Adipocyte (in vitro differentiated cells): ENCODE measurements at regions not wholly inside any gene's neighbourhood (a gene's known extent, or its start where the extent isn't known, plus 50 kb on each side); places are given as distances from the start of the nearest gene placed in this dataset.

Source experiments
- DNase-seq: peaks from one replicate; pipeline ENCODE4 v3.0.0-alpha.2; 2015; ENCODE audit warnings: low read depth
- H3K27me3 ChIP-seq: replicated peaks from 2 replicates; pipeline ENCODE4 v1.7.0; 2013; ENCODE audit warnings: mild to moderate bottlenecking, low read length, moderate library complexity; ENCODE audit not compliant: control insufficient read depth, insufficient read depth
- H3K36me3 ChIP-seq: 2 replicates; pipeline ENCODE4 v1.7.0; 2013; ENCODE audit warnings: low read length, mild to moderate bottlenecking, moderate library complexity; ENCODE audit not compliant: control insufficient read depth, insufficient read depth, severe bottlenecking
- H3K4me1 ChIP-seq: 2 replicates; pipeline ENCODE4 v1.7.0; 2013; ENCODE audit warnings: mild to moderate bottlenecking, low read length, moderate library complexity; ENCODE audit not compliant: control insufficient read depth, insufficient read depth
- H3K4me3 ChIP-seq: 2 replicates; pipeline ENCODE4 v1.7.0; 2013; ENCODE audit warnings: mild to moderate bottlenecking, low read length, moderate library complexity
- H3K9ac ChIP-seq: 2 replicates; pipeline ENCODE4 v1.7.0; 2013; ENCODE audit warnings: mild to moderate bottlenecking, low read length, moderate library complexity
- H3K9me3 ChIP-seq: 2 replicates; pipeline ENCODE4 v1.7.0; 2013; ENCODE audit warnings: mild to moderate bottlenecking, low read length, moderate library complexity; ENCODE audit not compliant: control insufficient read depth

GRCh38 chr20:57901526-57901925 is 191.7 kb upstream of the PMEPA1 start:
- no peak for DNase-seq
- Histone ChIP-seq H3K36me3 (no peaks in the 10 kb centered on the region), H3K9ac (no peak overlapping the region), H3K4me1 (no peaks in the 10 kb centered on the region), H3K4me3 (no peak overlapping the region), H3K27me3 (peaks cover 52% of the 10 kb centered on the region), H3K9me3 (no peaks in the 10 kb centered on the region)

- no peaks in the 10 kb centered on the region for H3K4me1 ChIP-seq
- no peaks in the 10 kb centered on the region for H3K9me3 ChIP-seq
- H3K27me3 ChIP-seq, result peaks cover 42% of the 10 kb centered on the region
- no peak overlapping the region for H3K4me3 ChIP-seq
- no peaks in the 10 kb centered on the region for H3K36me3 ChIP-seq
- H3K9ac ChIP-seq, result no peak overlapping the region
- DNase-seq, result no peak
Observed at GRCh38 chr20:57900226-57900905, 190.6 kb upstream of the PMEPA1 start.

GRCh38 chr20:57899554-57899953 is 189.7 kb upstream of the PMEPA1 start:
- H3K4me3 ChIP-seq, result no peak overlapping the region
- H3K9me3 ChIP-seq, result no peaks in the 10 kb centered on the region
- no peaks in the 10 kb centered on the region for H3K36me3 ChIP-seq
- H3K27me3 ChIP-seq, result peaks cover 38% of the 10 kb centered on the region
- H3K4me1 ChIP-seq, result no peaks in the 10 kb centered on the region
- H3K9ac ChIP-seq, result no peak overlapping the region
- no peak for DNase-seq

GRCh38 chr20:57898332-57898731 is 188.5 kb upstream of the PMEPA1 start:
- H3K9ac ChIP-seq, result no peak overlapping the region
- no peaks in the 10 kb centered on the region for H3K4me1 ChIP-seq
- H3K36me3 ChIP-seq, result no peaks in the 10 kb centered on the region
- peaks cover 42% of the 10 kb centered on the region for H3K27me3 ChIP-seq
- H3K4me3 ChIP-seq, result no peak overlapping the region
- DNase-seq, result no peak
- H3K9me3 ChIP-seq, result no peaks in the 10 kb centered on the region

- Histone ChIP-seq H3K9me3 (no peaks in the 10 kb centered on the region), H3K4me3 (no peak overlapping the region), H3K36me3 (no peaks in the 10 kb centered on the region), H3K27me3 (peaks cover 46% of the 10 kb centered on the region), H3K4me1 (no peaks in the 10 kb centered on the region), H3K9ac (no peak overlapping the region)
- no peak for DNase-seq
Observed at GRCh38 chr20:57897891-57898290, 188.1 kb upstream of the PMEPA1 start.

GRCh38 chr20:57897156-57897874 is 187.5 kb upstream of the PMEPA1 start:
- Histone ChIP-seq H3K36me3 (no peaks in the 10 kb centered on the region), H3K9me3 (no peaks in the 10 kb centered on the region), H3K9ac (no peak overlapping the region), H3K4me3 (no peak overlapping the region), H3K4me1 (no peaks in the 10 kb centered on the region), H3K27me3 (peaks cover 51% of the 10 kb centered on the region)
- DNase-seq, result no peak

GRCh38 chr20:57896563-57896962 is 186.7 kb upstream of the PMEPA1 start:
- no peak overlapping the region for H3K9ac ChIP-seq
- H3K27me3 ChIP-seq, result peaks cover 54% of the 10 kb centered on the region
- H3K4me3 ChIP-seq, result no peak overlapping the region
- no peaks in the 10 kb centered on the region for H3K4me1 ChIP-seq
- H3K9me3 ChIP-seq, result no peaks in the 10 kb centered on the region
- no peaks in the 10 kb centered on the region for H3K36me3 ChIP-seq
- DNase-seq, result no peak

GRCh38 chr20:57896017-57896416 is 186.2 kb upstream of the PMEPA1 start:
- H3K4me1 ChIP-seq, result no peaks in the 10 kb centered on the region
- H3K27me3 ChIP-seq, result peaks cover 49% of the 10 kb centered on the region
- no peak overlapping the region for H3K9ac ChIP-seq
- no peaks in the 10 kb centered on the region for H3K9me3 ChIP-seq
- no peak for DNase-seq
- no peaks in the 10 kb centered on the region for H3K36me3 ChIP-seq
- no peak overlapping the region for H3K4me3 ChIP-seq

- H3K9me3 ChIP-seq, result no peaks in the 10 kb centered on the region
- no peak overlapping the region for H3K4me3 ChIP-seq
Observed at GRCh38 chr20:57895161-57895855, 185.5 kb upstream of the PMEPA1 start.

GRCh38 chr20:57894522-57894921 is 184.7 kb upstream of the PMEPA1 start:
- Histone ChIP-seq H3K27me3 (peaks cover 39% of the 10 kb centered on the region), H3K4me3 (no peak overlapping the region), H3K4me1 (peaks cover 2% of the 10 kb centered on the region), H3K36me3 (no peaks in the 10 kb centered on the region), H3K9me3 (no peaks in the 10 kb centered on the region), H3K9ac (no peak overlapping the region)
- DNase-seq, result no peak

More at GRCh38 chr20:57895161-57895855, 185.5 kb upstream of the PMEPA1 start:
- DNase-seq, result no peak
- Histone ChIP-seq H3K4me1 (peaks cover 2% of the 10 kb centered on the region), H3K36me3 (no peaks in the 10 kb centered on the region), H3K27me3 (peaks cover 47% of the 10 kb centered on the region), H3K9ac (no peak overlapping the region)

- DNase-seq, result no peak
- Histone ChIP-seq H3K27me3 (peaks cover 36% of the 10 kb centered on the region), H3K9ac (no peak overlapping the region), H3K9me3 (no peaks in the 10 kb centered on the region), H3K4me1 (peaks cover 2% of the 10 kb centered on the region), H3K4me3 (no peak overlapping the region), H3K36me3 (no peaks in the 10 kb centered on the region)
Observed at GRCh38 chr20:57894096-57894495, 184.3 kb upstream of the PMEPA1 start.
